Liver (tissue), 8 donors: ENCODE measurements at regions not wholly inside any gene's neighbourhood (a gene's known extent, or its start where the extent isn't known, plus 50 kb on each side); places are given as distances from the start of the nearest gene placed in this dataset.

Source experiments
- DNase-seq: peaks from one replicate; pipeline ENCODE4 v3.0.0-alpha.2; 2017; ENCODE audit warnings: low spot score
- H3K27ac ChIP-seq, 2 donors: one replicate each; pipeline ENCODE4 v1.7.0; 2013; ENCODE audit warnings: inconsistent platforms in 2 of 2, low read length in 2 of 2, control low read depth in 1 of 2, low read depth in 1 of 2, mild to moderate bottlenecking in 1 of 2
- H3K27me3 ChIP-seq, 4 donors: one replicate each; pipeline versions ENCODE4 v1.6.1 to v1.7.0; 2013; ENCODE audit warnings: low read length in 3 of 4, inconsistent platforms in 1 of 4, mild to moderate bottlenecking in 1 of 4, moderate library complexity in 1 of 4; ENCODE audit not compliant: control insufficient read depth in 4 of 4, insufficient read depth in 4 of 4
- H3K36me3 ChIP-seq, 4 donors: one replicate each; pipeline versions ENCODE4 v1.6.1 to v1.7.0; 2013; ENCODE audit warnings: low read length in 3 of 4, mild to moderate bottlenecking in 3 of 4, low read depth in 1 of 4, moderate library complexity in 1 of 4; ENCODE audit not compliant: control insufficient read depth in 4 of 4, insufficient read depth in 3 of 4
- H3K4me1 ChIP-seq, 4 donors: one replicate each; pipeline versions ENCODE4 v1.6.1 to v1.7.0; 2013; ENCODE audit warnings: low read length in 3 of 4, mild to moderate bottlenecking in 3 of 4, moderate library complexity in 1 of 4; ENCODE audit not compliant: control insufficient read depth in 4 of 4, insufficient read depth in 4 of 4
- H3K4me3 ChIP-seq, 3 donors: one replicate each; pipeline versions ENCODE4 v1.6.1 to v1.7.0; 2013; ENCODE audit warnings: low read length in 3 of 3, control low read depth in 1 of 3, low read depth in 1 of 3, mild to moderate bottlenecking in 1 of 3
- H3K9ac ChIP-seq, 2 donors: one replicate each; pipeline ENCODE4 v1.7.0; 2013; ENCODE audit warnings: low read length in 2 of 2, mild to moderate bottlenecking in 2 of 2, moderate library complexity in 2 of 2, control low read depth in 1 of 2, low read depth in 1 of 2
- H3K9me3 ChIP-seq, 4 donors: one replicate each; pipeline versions ENCODE4 v1.6.1 to v1.7.0; 2013; ENCODE audit warnings: low read length in 3 of 4; ENCODE audit not compliant: control insufficient read depth in 4 of 4
- ATF3 ChIP-seq: IDR thresholded peaks from 2 replicates; pipeline ENCODE4 v1.6.1; 2016; ENCODE audit warnings: antibody characterized with exemption
- CTCF ChIP-seq: fragments of 150-350 bp; IDR thresholded peaks from 2 replicates; pipeline ENCODE4 v1.5.1; 2017; ENCODE audit warnings: improper control_type of control experiment, low read depth, low read length; ENCODE audit not compliant: missing input control
- EGR1 ChIP-seq, 2 donors: IDR thresholded peaks; 2 replicates each; pipeline ENCODE4 v1.6.1; 2016 to 2018; ENCODE audit warnings: antibody characterized with exemption in 2 of 2, low read depth in 2 of 2
- FOXA1 ChIP-seq: IDR thresholded peaks from 2 replicates; pipeline ENCODE4 v1.6.1; 2016; ENCODE audit warnings: antibody characterized with exemption
- FOXA2 ChIP-seq: IDR thresholded peaks from 2 replicates; pipeline ENCODE4 v1.6.1; 2016; ENCODE audit warnings: antibody characterized with exemption
- GABPA ChIP-seq, 2 donors: IDR thresholded peaks in 1 of 2; conservative IDR thresholded peaks in 1 of 2; 2 replicates each; pipeline ENCODE4 v1.6.1; 2016; ENCODE audit warnings: antibody characterized with exemption in 2 of 2, mild to moderate bottlenecking in 1 of 2, moderate library complexity in 1 of 2
- HNF4G ChIP-seq: IDR thresholded peaks from 2 replicates; pipeline ENCODE4 v1.6.1; 2016; ENCODE audit warnings: antibody characterized with exemption
- JUND ChIP-seq, 2 donors: IDR thresholded peaks; 2 replicates each; pipeline ENCODE4 v1.6.1; 2016; ENCODE audit warnings: antibody characterized with exemption in 2 of 2
- MAX ChIP-seq: IDR thresholded peaks from 2 replicates; pipeline ENCODE4 v1.6.1; 2016; ENCODE audit warnings: antibody characterized with exemption
- NR2F2 ChIP-seq: IDR thresholded peaks from 2 replicates; pipeline ENCODE4 v1.6.1; 2016; ENCODE audit warnings: antibody characterized with exemption
- RAD21 ChIP-seq, 2 donors: IDR thresholded peaks; 2 replicates each; pipeline ENCODE4 v1.6.1; 2016; ENCODE audit warnings: antibody characterized with exemption in 2 of 2, mild to moderate bottlenecking in 2 of 2
- REST ChIP-seq: IDR thresholded peaks from 2 replicates; pipeline ENCODE4 v1.6.1; 2016; ENCODE audit warnings: antibody characterized with exemption, mild to moderate bottlenecking
- RXRA ChIP-seq, 2 donors: IDR thresholded peaks; 2 replicates each; pipeline ENCODE4 v1.6.1; 2017 to 2018; ENCODE audit warnings: antibody characterized with exemption in 2 of 2, mild to moderate bottlenecking in 1 of 2
- SP1 ChIP-seq: IDR thresholded peaks from 2 replicates; pipeline ENCODE4 v1.6.1; 2018; ENCODE audit warnings: antibody characterized with exemption, mild to moderate bottlenecking
- YY1 ChIP-seq: IDR thresholded peaks from 2 replicates; pipeline ENCODE4 v1.6.1; 2016; ENCODE audit warnings: antibody characterized with exemption, mild to moderate bottlenecking
- ZBTB33 ChIP-seq: IDR thresholded peaks from 2 replicates; pipeline ENCODE4 v1.6.1; 2016; ENCODE audit warnings: antibody characterized with exemption
- WGBS: extraction: QIAGEN DNeasy Blood & Tissue Kit; methylation state at CpG from one replicate; pipeline ENCODE4 v1.1.7; 2013; 5-methylcytosine and 5-hydroxymethylcytosine counted together
- donor health status: healthy.
- donor health status: healthy.
- donor health status: healthy.
- donor health status: healthy.
- donor health status: healthy.

- no peak for DNase-seq
- Histone ChIP-seq H3K9me3 (peaks cover 1 to 12% (median 3%) of the 10 kb centered on the region in 4 donors), H3K9ac (no peak overlapping the region), H3K27me3 (no peaks in the 10 kb centered on the region), H3K4me3 (no peak overlapping the region), H3K4me1 (no peaks in the 10 kb centered on the region), H3K27ac (no peak overlapping the region), H3K36me3 (no peaks in the 10 kb centered on the region)
- TF ChIP-seq FOXA1 (no peak), HNF4G (no peak), ATF3 (no peak), RXRA (IDR thresholded peaks at IDR 0.05) (no peak), NR2F2 (no peak)
- 83% methylated on average over 5 of the region's 5 CpGs for WGBS
These were observed 394.6 kb downstream of the KIF16B start for GRCh38 chr20:16178546-16179135.

- H3K27ac ChIP-seq, result no peak overlapping the region
- no peak for TF ChIP-seq ATF3
- TF ChIP-seq MAX, result no peak
- TF ChIP-seq HNF4G, result no peak
- TF ChIP-seq FOXA1, result no peak
- no peak for TF ChIP-seq RAD21 (IDR thresholded peaks at IDR 0.05)
- no peak for TF ChIP-seq EGR1 (IDR thresholded peaks at IDR 0.05; ENCODE audit: low read depth in 2 of 2)
- no peak for TF ChIP-seq JUND (IDR thresholded peaks at IDR 0.05)
- no peak for TF ChIP-seq REST
- no peak for TF ChIP-seq RXRA (IDR thresholded peaks at IDR 0.05)
- TF ChIP-seq ZBTB33, result no peak
- no peak for TF ChIP-seq GABPA (IDR thresholded peaks at IDR 0.05 in 1 of 2, conservative IDR thresholded peaks at IDR 0.05 in 1 of 2)
- TF ChIP-seq FOXA2, result no peak
- TF ChIP-seq NR2F2, result no peak
- TF ChIP-seq CTCF, result no peak
- no peak for TF ChIP-seq SP1
- TF ChIP-seq YY1, result no peak
- 83% methylated on average over 7 of the region's 7 CpGs for WGBS
- no peak for DNase-seq
- no peaks in the 10 kb centered on the region for H3K36me3 ChIP-seq
- no peaks in the 10 kb centered on the region for H3K4me1 ChIP-seq
- peaks cover 1 to 12% (median 3%) of the 10 kb centered on the region in 4 donors for H3K9me3 ChIP-seq
- no peaks in the 10 kb centered on the region for H3K27me3 ChIP-seq
- no peak overlapping the region for H3K4me3 ChIP-seq
- no peak overlapping the region for H3K9ac ChIP-seq
These were observed 397.8 kb downstream of the KIF16B start for GRCh38 chr20:16175322-16175961.
